ENCODE measurements at regions not wholly inside any gene's neighbourhood (a gene's known extent, or its start where the extent isn't known, plus 50 kb on each side); places are given as distances from the start of the nearest gene placed in this dataset.

DNA sequence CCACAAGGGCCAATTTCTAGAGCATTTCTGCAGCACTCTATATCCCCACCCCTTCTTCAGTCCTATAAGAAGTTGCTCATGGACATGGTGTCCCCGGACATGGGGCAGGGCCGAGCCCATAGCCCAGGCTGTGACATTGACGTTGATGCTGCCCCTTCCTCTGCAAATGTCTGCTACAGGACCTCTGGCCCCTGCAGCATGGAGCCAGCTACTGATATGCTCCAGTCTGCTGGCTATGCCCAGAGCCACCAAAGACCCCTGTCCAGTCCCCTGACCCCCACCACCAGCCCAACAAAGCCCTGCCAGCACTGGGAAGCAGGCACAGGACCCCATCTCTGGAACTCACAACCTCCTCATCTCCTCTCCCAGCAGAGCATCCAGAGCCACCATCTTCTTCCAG is 120.1 kb upstream of the SMAD3 start:
- no peaks in the 10 kb centered on the region for H3K9me3 ChIP-seq
- DNase-seq (no peak), ATAC-seq (ENCODE audit: low FRiP score in 2 of 2) (no peak)
- no peak overlapping the region for H3K4me3 ChIP-seq
- 96% methylated on average over 3 of the region's 3 CpGs; no CpG with 5 or more reads in 1 of the 2 donors for WGBS, 2 donors
- H3K4me1 ChIP-seq = peaks cover 0 to 7% (median 3%) of the 10 kb centered on the region in 4 donors
- no peak for TF ChIP-seq EP300 (IDR thresholded peaks at IDR 0.05)
- no peak for TF ChIP-seq POLR2AphosphoS5 (IDR thresholded peaks at IDR 0.05)
- TF ChIP-seq POLR2A (IDR thresholded peaks at IDR 0.05) = no peak
- TF ChIP-seq, protein P1, sequence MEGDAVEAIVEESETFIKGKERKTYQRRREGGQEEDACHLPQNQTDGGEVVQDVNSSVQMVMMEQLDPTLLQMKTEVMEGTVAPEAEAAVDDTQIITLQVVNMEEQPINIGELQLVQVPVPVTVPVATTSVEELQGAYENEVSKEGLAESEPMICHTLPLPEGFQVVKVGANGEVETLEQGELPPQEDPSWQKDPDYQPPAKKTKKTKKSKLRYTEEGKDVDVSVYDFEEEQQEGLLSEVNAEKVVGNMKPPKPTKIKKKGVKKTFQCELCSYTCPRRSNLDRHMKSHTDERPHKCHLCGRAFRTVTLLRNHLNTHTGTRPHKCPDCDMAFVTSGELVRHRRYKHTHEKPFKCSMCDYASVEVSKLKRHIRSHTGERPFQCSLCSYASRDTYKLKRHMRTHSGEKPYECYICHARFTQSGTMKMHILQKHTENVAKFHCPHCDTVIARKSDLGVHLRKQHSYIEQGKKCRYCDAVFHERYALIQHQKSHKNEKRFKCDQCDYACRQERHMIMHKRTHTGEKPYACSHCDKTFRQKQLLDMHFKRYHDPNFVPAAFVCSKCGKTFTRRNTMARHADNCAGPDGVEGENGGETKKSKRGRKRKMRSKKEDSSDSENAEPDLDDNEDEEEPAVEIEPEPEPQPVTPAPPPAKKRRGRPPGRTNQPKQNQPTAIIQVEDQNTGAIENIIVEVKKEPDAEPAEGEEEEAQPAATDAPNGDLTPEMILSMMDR (IDR thresholded peaks at IDR 0.05) = no peak
- no peaks in the 10 kb centered on the region for H3K36me3 ChIP-seq
- H3K27me3 ChIP-seq = no peaks in the 10 kb centered on the region
- no peak overlapping the region for H3K27ac ChIP-seq

DNA sequence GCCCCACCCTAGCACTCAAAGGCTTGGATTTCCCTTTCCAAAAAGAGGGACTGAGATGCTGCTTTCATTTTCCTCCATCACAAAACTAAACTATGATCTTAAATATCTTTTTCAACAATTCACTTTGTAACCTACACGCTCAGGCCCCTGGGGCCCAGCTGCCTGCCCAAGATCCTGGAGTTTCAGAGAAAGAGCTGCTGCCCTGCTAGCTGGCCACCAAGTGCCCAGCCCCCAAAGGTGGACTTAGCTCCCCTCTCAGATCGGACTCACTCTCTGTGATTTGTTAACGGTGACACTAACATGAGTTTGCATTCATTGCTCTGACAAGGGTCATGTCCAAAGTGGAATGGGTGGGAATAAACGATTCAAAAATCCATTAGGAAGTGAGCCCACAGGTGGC is 119.6 kb upstream of the SMAD3 start:
- DNase-seq = no peak
- H3K4me3 ChIP-seq = no peak overlapping the region
- TF ChIP-seq EP300 (IDR thresholded peaks at IDR 0.05) = no peak
- no peak overlapping the region for H3K27ac ChIP-seq
- H3K4me1 ChIP-seq = peaks cover 0 to 7% (median 3%) of the 10 kb centered on the region in 4 donors
- WGBS, 2 donors = 64 to 70% methylated on average over 4 of the region's 4 CpGs
- ATAC-seq (ENCODE audit: low FRiP score in 2 of 2) = no peak
- H3K36me3 ChIP-seq = no peaks in the 10 kb centered on the region
- H3K9me3 ChIP-seq = no peaks in the 10 kb centered on the region
- no peaks in the 10 kb centered on the region for H3K27me3 ChIP-seq

DNA sequence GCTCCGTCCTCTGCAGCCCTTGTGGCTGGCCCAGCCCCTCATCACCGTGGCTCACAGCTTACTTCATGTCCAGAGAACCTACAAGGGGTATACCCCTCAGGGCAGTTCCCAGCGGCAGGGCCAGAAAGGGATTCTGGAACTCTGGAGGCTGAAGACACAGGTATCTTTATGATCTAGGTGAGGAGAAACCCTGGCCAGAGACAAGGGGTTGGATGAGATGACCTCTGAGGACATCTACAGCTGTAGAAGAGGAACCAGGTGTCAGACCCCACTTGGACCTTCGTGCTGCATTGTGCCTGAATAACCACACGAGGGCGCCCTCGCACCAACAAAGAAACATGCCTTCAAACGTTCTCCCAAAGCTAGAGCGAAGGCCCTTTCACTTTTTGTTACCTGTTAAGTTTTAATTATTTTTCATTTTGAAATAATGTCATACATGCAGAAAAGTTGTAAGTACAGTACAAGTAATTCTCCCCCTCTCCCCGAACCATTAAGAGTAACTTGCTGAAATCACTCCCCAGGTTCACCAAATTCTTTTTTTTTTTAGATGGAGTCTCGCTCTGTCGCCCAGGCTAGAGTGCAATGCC is 118.7 kb upstream of the SMAD3 start:
- Histone ChIP-seq H3K4me1 (no peaks in the 10 kb centered on the region), H3K36me3 (no peaks in the 10 kb centered on the region), H3K27ac (no peak overlapping the region), H3K27me3 (no peaks in the 10 kb centered on the region), H3K4me3 (peak overlapping the region in 1 of 4 donors; percentile 20), H3K9me3 (no peaks in the 10 kb centered on the region)
- 27 to 29% methylated on average over 12 of the region's 12 CpGs for WGBS, 2 donors
- no peak for TF ChIP-seq POLR2AphosphoS5 (IDR thresholded peaks at IDR 0.05)
- TF ChIP-seq, protein P1 (IDR thresholded peaks at IDR 0.05) = peak; percentile 85 to 93 (median 90)
- no peak for TF ChIP-seq EP300 (IDR thresholded peaks at IDR 0.05)
- TF ChIP-seq POLR2A (IDR thresholded peaks at IDR 0.05) = no peak
- peak in 1 of 2 donors; percentile 77 for DNase-seq
- ATAC-seq (ENCODE audit: low FRiP score in 2 of 2) = peak; percentile 73 to 84

DNA sequence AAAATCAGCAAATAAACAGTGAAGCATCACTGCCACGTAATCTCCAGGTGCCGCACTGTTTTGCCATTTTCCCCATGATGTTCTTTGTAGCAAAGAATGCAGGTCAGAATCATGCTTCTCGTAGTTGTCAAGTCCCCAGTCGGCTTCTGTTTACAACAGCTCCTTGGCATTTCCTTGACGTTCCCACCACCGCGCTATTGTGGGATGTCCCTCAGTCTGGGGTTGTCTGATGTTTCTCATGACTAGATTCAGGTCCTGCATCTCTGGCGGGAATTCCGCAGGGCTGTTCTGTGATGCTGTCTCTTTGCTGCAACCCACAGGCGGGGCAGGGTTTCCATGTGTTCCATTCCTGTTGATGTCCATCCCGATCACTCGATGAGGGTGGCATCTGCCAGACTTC is 117.9 kb upstream of the SMAD3 start:
- H3K4me3 ChIP-seq = no peak overlapping the region
- H3K36me3 ChIP-seq = no peaks in the 10 kb centered on the region
- no peaks in the 10 kb centered on the region for H3K9me3 ChIP-seq
- no peak for ATAC-seq (ENCODE audit: low FRiP score in 2 of 2)
- H3K4me1 ChIP-seq = no peaks in the 10 kb centered on the region
- no peaks in the 10 kb centered on the region for H3K27me3 ChIP-seq
- TF ChIP-seq POLR2AphosphoS5 (IDR thresholded peaks at IDR 0.05) = no peak
- TF ChIP-seq, protein P1 (IDR thresholded peaks at IDR 0.05) = no peak
- no peak for TF ChIP-seq POLR2A (IDR thresholded peaks at IDR 0.05)
- TF ChIP-seq EP300 (IDR thresholded peaks at IDR 0.05) = no peak
- no peak for DNase-seq
- WGBS, 2 donors = 73 to 81% methylated on average over 12 of the region's 12 CpGs
- no peak overlapping the region for H3K27ac ChIP-seq

DNA sequence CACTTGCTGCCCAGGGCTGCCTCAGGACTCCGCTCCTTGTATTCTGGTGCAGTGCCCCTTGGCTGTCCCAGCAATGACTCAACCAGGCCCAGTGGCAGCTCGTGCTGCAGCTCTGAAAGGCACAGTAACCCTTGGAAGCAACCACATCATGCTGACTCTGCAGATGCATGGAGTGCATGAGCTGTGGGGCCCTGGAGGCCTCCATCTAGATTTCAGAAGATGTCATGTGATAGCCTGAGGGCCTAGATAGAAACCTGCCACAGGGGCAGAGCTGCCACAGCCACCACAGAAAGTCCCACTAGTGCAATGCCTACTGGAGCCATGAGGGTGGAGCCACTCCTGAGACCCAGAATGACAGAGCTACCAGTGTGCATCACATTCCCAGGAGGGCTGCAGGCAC is 117.1 kb upstream of the SMAD3 start:
- WGBS, 2 donors = 85% methylated on average over 2 of the region's 2 CpGs; no CpG with 5 or more reads in 1 of the 2 donors
- ATAC-seq (ENCODE audit: low FRiP score in 2 of 2) = no peak
- no peaks in the 10 kb centered on the region for H3K27me3 ChIP-seq

More for the DNA sequence above, 117.1 kb upstream of the SMAD3 start:
- no peak for DNase-seq
- no peak overlapping the region for H3K27ac ChIP-seq
- H3K36me3 ChIP-seq = no peaks in the 10 kb centered on the region
- TF ChIP-seq POLR2AphosphoS5 (IDR thresholded peaks at IDR 0.05) (no peak), POLR2A (IDR thresholded peaks at IDR 0.05) (no peak), EP300 (IDR thresholded peaks at IDR 0.05) (no peak)
- TF ChIP-seq, protein P1 (IDR thresholded peaks at IDR 0.05) = no peak
- no peaks in the 10 kb centered on the region for H3K4me1 ChIP-seq
- H3K4me3 ChIP-seq = no peak overlapping the region
- no peaks in the 10 kb centered on the region for H3K9me3 ChIP-seq

Data from upper lobe of left lung (tissue), 6 donors.